ENCODE measurements at regions not wholly inside any gene's neighbourhood (a gene's known extent, or its start where the extent isn't known, plus 50 kb on each side); places are given as distances from the start of the nearest gene placed in this dataset.

DNA sequence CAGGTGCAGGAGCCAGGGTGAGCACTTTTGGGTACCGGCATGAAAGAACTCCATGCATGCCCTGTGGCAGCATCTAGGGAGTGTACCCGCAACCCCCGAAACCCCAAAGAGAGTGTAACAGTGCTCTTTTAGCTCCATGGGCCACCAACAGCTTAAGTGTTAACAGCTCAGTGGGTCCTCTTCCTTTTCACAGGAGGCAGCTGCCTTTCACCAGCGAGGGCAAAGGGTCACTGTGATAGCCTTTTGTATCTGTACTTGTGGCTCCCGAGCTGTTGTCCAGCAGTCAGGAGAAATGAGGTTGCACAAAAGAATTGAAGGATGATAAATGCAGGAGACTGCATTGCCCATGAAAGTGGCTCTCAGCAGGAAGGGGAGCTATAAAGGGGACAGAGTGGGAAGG is 1166.3 kb upstream of the ACVR2A start:
- peaks cover 10% of the 10 kb centered on the region for H3K4me1 ChIP-seq (ENCODE audit: insufficient read depth)
- no peak overlapping the region for H2AFZ ChIP-seq
- no peaks in the 10 kb centered on the region for H3K36me3 ChIP-seq (ENCODE audit: insufficient read depth)
- H3K27ac ChIP-seq (ENCODE audit: low read depth), result no peak overlapping the region
- DNase-seq (ENCODE audit: low spot score) (no peak), ATAC-seq (no peak)
- no peaks in the 10 kb centered on the region for H3K27me3 ChIP-seq (ENCODE audit: insufficient read depth)
- Mint-ChIP-seq H3K4me3 (no peak overlapping the region), H3K9me3 (peaks cover 17% of the 10 kb centered on the region), H3K27ac (no peak overlapping the region), H3K27me3 (ENCODE audit: insufficient read depth, low read depth, poor library complexity) (peaks cover 3% of the 10 kb centered on the region), H3K4me1 (peaks cover 16% of the 10 kb centered on the region), H3K36me3 (ENCODE audit: low read depth) (peaks cover 21% of the 10 kb centered on the region)
- no peak overlapping the region for H3K4me3 ChIP-seq
- H3K9me2 ChIP-seq (ENCODE audit: insufficient read depth), result no peaks in the 10 kb centered on the region
- H3F3A ChIP-seq (replicated peaks; ENCODE audit: low read depth), result no peaks in the 10 kb centered on the region
- no peaks in the 10 kb centered on the region for H3K79me2 ChIP-seq (replicated peaks; ENCODE audit: insufficient read depth)
- H4K20me1 ChIP-seq (replicated peaks; ENCODE audit: insufficient read depth), result no peaks in the 10 kb centered on the region
- TF ChIP-seq STAT1 (IDR thresholded peaks at IDR 0.05; ENCODE audit: unreplicated experiment) (no peak), NANOG (IDR thresholded peaks at IDR 0.05; ENCODE audit: borderline replicate concordance) (no peak), EZH2phosphoT487 (IDR thresholded peaks at IDR 0.05; ENCODE audit: unreplicated experiment) (no peak), POLR2AphosphoS5 (IDR thresholded peaks at IDR 0.05; ENCODE audit: low read depth) (no peak), CREB1 (CRISPR knock-in tag; IDR thresholded peaks at IDR 0.05; ENCODE audit: low read depth) (no peak), ZNF331 (CRISPR knock-in tag; IDR thresholded peaks at IDR 0.05; ENCODE audit: low read depth) (no peak), JUNB (IDR thresholded peaks at IDR 0.05; ENCODE audit: unreplicated experiment) (no peak), EZH2 (IDR thresholded peaks at IDR 0.05; ENCODE audit: low read depth, unreplicated experiment) (no peak), ZNF114 (CRISPR knock-in tag; IDR thresholded peaks at IDR 0.05) (no peak)
- TF ChIP-seq, protein P1, sequence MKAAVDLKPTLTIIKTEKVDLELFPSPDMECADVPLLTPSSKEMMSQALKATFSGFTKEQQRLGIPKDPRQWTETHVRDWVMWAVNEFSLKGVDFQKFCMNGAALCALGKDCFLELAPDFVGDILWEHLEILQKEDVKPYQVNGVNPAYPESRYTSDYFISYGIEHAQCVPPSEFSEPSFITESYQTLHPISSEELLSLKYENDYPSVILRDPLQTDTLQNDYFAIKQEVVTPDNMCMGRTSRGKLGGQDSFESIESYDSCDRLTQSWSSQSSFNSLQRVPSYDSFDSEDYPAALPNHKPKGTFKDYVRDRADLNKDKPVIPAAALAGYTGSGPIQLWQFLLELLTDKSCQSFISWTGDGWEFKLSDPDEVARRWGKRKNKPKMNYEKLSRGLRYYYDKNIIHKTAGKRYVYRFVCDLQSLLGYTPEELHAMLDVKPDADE (IDR thresholded peaks at IDR 0.05), result no peak
- TF ChIP-seq, protein P2, sequence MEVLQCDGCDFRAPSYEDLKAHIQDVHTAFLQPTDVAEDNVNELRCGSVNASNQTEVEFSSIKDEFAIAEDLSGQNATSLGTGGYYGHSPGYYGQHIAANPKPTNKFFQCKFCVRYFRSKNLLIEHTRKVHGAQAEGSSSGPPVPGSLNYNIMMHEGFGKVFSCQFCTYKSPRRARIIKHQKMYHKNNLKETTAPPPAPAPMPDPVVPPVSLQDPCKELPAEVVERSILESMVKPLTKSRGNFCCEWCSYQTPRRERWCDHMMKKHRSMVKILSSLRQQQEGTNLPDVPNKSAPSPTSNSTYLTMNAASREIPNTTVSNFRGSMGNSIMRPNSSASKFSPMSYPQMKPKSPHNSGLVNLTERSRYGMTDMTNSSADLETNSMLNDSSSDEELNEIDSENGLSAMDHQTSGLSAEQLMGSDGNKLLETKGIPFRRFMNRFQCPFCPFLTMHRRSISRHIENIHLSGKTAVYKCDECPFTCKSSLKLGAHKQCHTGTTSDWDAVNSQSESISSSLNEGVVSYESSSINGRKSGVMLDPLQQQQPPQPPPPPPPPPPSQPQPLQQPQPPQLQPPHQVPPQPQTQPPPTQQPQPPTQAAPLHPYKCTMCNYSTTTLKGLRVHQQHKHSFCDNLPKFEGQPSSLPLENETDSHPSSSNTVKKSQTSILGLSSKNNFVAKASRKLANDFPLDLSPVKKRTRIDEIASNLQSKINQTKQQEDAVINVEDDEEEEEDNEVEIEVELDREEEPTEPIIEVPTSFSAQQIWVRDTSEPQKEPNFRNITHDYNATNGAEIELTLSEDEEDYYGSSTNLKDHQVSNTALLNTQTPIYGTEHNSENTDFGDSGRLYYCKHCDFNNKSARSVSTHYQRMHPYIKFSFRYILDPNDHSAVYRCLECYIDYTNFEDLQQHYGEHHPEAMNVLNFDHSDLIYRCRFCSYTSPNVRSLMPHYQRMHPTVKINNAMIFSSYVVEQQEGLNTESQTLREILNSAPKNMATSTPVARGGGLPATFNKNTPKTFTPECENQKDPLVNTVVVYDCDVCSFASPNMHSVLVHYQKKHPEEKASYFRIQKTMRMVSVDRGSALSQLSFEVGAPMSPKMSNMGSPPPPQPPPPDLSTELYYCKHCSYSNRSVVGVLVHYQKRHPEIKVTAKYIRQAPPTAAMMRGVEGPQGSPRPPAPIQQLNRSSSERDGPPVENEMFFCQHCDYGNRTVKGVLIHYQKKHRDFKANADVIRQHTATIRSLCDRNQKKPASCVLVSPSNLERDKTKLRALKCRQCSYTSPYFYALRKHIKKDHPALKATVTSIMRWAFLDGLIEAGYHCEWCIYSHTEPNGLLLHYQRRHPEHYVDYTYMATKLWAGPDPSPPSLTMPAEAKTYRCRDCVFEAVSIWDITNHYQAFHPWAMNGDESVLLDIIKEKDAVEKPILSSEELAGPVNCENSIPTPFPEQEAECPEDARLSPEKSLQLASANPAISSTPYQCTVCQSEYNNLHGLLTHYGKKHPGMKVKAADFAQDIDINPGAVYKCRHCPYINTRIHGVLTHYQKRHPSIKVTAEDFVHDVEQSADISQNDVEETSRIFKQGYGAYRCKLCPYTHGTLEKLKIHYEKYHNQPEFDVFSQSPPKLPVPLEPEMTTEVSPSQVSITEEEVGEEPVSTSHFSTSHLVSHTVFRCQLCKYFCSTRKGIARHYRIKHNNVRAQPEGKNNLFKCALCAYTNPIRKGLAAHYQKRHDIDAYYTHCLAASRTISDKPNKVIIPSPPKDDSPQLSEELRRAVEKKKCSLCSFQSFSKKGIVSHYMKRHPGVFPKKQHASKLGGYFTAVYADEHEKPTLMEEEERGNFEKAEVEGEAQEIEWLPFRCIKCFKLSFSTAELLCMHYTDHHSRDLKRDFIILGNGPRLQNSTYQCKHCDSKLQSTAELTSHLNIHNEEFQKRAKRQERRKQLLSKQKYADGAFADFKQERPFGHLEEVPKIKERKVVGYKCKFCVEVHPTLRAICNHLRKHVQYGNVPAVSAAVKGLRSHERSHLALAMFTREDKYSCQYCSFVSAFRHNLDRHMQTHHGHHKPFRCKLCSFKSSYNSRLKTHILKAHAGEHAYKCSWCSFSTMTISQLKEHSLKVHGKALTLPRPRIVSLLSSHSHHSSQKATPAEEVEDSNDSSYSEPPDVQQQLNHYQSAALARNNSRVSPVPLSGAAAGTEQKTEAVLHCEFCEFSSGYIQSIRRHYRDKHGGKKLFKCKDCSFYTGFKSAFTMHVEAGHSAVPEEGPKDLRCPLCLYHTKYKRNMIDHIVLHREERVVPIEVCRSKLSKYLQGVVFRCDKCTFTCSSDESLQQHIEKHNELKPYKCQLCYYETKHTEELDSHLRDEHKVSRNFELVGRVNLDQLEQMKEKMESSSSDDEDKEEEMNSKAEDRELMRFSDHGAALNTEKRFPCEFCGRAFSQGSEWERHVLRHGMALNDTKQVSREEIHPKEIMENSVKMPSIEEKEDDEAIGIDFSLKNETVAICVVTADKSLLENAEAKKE (CRISPR knock-in tag; IDR thresholded peaks at IDR 0.05), result no peak
- TF ChIP-seq, protein P3, sequence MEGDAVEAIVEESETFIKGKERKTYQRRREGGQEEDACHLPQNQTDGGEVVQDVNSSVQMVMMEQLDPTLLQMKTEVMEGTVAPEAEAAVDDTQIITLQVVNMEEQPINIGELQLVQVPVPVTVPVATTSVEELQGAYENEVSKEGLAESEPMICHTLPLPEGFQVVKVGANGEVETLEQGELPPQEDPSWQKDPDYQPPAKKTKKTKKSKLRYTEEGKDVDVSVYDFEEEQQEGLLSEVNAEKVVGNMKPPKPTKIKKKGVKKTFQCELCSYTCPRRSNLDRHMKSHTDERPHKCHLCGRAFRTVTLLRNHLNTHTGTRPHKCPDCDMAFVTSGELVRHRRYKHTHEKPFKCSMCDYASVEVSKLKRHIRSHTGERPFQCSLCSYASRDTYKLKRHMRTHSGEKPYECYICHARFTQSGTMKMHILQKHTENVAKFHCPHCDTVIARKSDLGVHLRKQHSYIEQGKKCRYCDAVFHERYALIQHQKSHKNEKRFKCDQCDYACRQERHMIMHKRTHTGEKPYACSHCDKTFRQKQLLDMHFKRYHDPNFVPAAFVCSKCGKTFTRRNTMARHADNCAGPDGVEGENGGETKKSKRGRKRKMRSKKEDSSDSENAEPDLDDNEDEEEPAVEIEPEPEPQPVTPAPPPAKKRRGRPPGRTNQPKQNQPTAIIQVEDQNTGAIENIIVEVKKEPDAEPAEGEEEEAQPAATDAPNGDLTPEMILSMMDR (conservative IDR thresholded peaks at IDR 0.05; ENCODE audit: low read depth in 2 of 2), result no peak
- TF ChIP-seq, protein P4, sequence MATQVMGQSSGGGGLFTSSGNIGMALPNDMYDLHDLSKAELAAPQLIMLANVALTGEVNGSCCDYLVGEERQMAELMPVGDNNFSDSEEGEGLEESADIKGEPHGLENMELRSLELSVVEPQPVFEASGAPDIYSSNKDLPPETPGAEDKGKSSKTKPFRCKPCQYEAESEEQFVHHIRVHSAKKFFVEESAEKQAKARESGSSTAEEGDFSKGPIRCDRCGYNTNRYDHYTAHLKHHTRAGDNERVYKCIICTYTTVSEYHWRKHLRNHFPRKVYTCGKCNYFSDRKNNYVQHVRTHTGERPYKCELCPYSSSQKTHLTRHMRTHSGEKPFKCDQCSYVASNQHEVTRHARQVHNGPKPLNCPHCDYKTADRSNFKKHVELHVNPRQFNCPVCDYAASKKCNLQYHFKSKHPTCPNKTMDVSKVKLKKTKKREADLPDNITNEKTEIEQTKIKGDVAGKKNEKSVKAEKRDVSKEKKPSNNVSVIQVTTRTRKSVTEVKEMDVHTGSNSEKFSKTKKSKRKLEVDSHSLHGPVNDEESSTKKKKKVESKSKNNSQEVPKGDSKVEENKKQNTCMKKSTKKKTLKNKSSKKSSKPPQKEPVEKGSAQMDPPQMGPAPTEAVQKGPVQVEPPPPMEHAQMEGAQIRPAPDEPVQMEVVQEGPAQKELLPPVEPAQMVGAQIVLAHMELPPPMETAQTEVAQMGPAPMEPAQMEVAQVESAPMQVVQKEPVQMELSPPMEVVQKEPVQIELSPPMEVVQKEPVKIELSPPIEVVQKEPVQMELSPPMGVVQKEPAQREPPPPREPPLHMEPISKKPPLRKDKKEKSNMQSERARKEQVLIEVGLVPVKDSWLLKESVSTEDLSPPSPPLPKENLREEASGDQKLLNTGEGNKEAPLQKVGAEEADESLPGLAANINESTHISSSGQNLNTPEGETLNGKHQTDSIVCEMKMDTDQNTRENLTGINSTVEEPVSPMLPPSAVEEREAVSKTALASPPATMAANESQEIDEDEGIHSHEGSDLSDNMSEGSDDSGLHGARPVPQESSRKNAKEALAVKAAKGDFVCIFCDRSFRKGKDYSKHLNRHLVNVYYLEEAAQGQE (IDR thresholded peaks at IDR 0.05; ENCODE audit: unreplicated experiment), result no peak
- H3K4me2 ChIP-seq, result no peak overlapping the region

Data from GM23338 (cell line).